ENCODE measurements at regions not wholly inside any gene's neighbourhood (a gene's known extent, or its start where the extent isn't known, plus 50 kb on each side); places are given as distances from the start of the nearest gene placed in this dataset.

DNA sequence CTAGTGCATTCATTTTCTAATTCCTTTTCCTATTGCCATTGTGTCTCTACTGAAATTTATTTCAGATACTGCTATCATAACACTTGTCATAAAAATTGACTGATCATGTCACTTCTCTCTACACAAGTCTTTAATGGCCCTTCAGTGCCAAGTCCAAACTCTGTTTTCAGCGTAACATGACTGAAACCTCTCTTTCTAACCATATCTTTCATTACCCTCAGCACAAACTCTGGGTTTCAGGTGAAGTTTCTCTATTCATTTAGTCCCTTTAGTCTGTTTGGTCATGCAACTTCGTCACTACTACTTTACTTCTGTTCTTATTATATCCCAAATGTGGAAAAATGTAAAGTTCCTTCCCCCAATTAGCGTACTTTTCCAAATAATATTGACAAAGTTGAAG is 234.9 kb downstream of the OGFRL1 start:
- POLR2A ChIA-PET, result interaction anchor here (1.0 kb wide), 1 partner anchor 33 kb away, joined by 3 read pairs; no protein-coding TSS in a partner anchor
- TF ChIP-seq ZNF384 (IDR thresholded peaks at IDR 0.05) (no peak), BHLHE40 (IDR thresholded peaks at IDR 0.05; ENCODE audit: borderline replicate concordance) (no peak), HDGF (IDR thresholded peaks at IDR 0.05; ENCODE audit: borderline replicate concordance) (no peak), FOXK2 (IDR thresholded peaks at IDR 0.05) (no peak), ARNT (IDR thresholded peaks at IDR 0.05) (no peak), ELF4 (IDR thresholded peaks at IDR 0.05) (no peak), L3MBTL2 (conservative IDR thresholded peaks at IDR 0.05) (no peak), SP1 (IDR thresholded peaks at IDR 0.05) (no peak), FOXM1 (IDR thresholded peaks at IDR 0.05; ENCODE audit: borderline replicate concordance) (no peak), NFRKB (IDR thresholded peaks at IDR 0.05) (no peak), FOXA1 (IDR thresholded peaks at IDR 0.05) (no peak), LEF1 (IDR thresholded peaks at IDR 0.05; ENCODE audit: borderline replicate concordance) (no peak), CTBP1 (IDR thresholded peaks at IDR 0.05; ENCODE audit: borderline replicate concordance) (no peak), SUZ12 (IDR thresholded peaks at IDR 0.05) (no peak), TARDBP (IDR thresholded peaks at IDR 0.05) (no peak)
- TF ChIP-seq, protein P1, sequence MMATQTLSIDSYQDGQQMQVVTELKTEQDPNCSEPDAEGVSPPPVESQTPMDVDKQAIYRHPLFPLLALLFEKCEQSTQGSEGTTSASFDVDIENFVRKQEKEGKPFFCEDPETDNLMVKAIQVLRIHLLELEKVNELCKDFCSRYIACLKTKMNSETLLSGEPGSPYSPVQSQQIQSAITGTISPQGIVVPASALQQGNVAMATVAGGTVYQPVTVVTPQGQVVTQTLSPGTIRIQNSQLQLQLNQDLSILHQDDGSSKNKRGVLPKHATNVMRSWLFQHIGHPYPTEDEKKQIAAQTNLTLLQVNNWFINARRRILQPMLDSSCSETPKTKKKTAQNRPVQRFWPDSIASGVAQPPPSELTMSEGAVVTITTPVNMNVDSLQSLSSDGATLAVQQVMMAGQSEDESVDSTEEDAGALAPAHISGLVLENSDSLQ (IDR thresholded peaks at IDR 0.05), result no peak
- no peak for DNase-seq (ENCODE audit: extremely low spot score)
- CTCF ChIA-PET, result no interaction called here

DNA sequence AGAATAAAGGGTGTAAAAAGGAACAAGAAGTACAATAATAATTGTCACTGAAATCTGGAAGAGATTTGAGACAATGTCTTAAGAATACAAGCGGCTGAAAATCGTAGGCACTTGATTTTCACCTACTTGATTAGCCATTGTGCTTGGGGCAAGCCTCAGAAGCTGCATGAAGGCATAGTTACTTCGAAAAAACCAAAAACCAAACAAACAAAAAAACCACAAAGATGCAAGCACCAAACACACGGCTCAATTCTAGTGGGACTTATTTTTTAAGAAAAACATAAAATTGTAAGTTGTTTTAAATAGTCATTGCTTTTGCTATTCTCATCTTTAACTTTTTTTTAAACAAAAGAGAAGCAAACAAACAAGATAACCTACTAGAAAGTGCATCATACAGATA is 235.6 kb downstream of the OGFRL1 start:
- ChIA-PET POLR2A (interaction anchor here (1.0 kb wide), 1 partner anchor 33 kb away, joined by 3 read pairs; no protein-coding TSS in a partner anchor), CTCF (no interaction called here)
- TF ChIP-seq ZNF384 (IDR thresholded peaks at IDR 0.05), result no peak
- no peak for TF ChIP-seq TARDBP (IDR thresholded peaks at IDR 0.05)
- TF ChIP-seq HDGF (IDR thresholded peaks at IDR 0.05; ENCODE audit: borderline replicate concordance), result no peak
- no peak for TF ChIP-seq FOXK2 (IDR thresholded peaks at IDR 0.05)
- no peak for TF ChIP-seq FOXM1 (IDR thresholded peaks at IDR 0.05; ENCODE audit: borderline replicate concordance)
- no peak for TF ChIP-seq FOXA1 (IDR thresholded peaks at IDR 0.05)
- no peak for DNase-seq (ENCODE audit: extremely low spot score)

DNA sequence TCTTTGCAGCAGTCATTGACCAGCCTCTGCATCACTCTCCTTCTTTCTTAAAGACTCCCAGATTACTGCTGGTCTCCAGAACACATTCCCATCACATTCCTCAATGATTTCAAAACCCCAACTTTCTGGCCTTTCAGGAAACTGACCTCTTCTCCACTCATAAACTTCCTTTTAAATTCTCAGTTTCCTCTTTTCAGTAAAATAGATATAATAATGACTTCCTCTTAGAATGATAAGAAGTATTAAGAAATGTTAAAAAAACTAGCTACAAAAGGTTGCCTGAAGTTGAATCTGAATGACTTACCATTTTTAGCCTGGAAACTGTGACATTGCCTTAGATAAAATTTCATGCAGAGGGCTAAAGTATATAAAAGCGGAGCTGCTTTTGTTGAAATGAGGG is 239.3 kb downstream of the OGFRL1 start:
- POLR2A ChIA-PET, result no interaction called here
- DNase-seq (ENCODE audit: extremely low spot score), result no peak
- CTCF ChIA-PET, result no interaction called here
- TF ChIP-seq L3MBTL2 (conservative IDR thresholded peaks at IDR 0.05) (no peak), NFRKB (IDR thresholded peaks at IDR 0.05) (no peak), SP1 (IDR thresholded peaks at IDR 0.05) (no peak), HDGF (IDR thresholded peaks at IDR 0.05; ENCODE audit: borderline replicate concordance) (no peak), ELF4 (IDR thresholded peaks at IDR 0.05) (no peak), ARNT (IDR thresholded peaks at IDR 0.05) (no peak), FOXA1 (IDR thresholded peaks at IDR 0.05) (no peak), SUZ12 (IDR thresholded peaks at IDR 0.05) (no peak), TARDBP (IDR thresholded peaks at IDR 0.05) (no peak)
- TF ChIP-seq, protein P1 (IDR thresholded peaks at IDR 0.05), result no peak

DNA sequence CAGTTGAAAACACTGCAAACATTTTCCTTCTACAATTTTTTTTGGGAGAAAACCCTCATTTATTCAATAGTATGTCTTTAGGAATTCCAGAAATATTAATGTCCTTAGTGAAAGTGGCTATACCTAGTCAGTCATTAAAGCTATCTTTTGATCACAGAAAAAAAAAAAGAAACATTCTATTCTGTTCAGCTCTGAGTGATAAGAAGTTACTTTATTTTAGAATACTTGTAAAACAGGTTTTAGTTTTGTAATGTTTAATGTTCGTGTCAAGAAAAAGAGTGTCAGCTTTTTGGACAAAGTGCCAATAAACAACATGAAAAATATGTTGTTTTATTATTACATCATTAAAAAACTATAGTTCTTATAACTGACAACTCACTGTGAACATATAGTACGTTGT is 240.4 kb downstream of the OGFRL1 start:
- TF ChIP-seq, protein P1 (IDR thresholded peaks at IDR 0.05), result no peak
- TF ChIP-seq TARDBP (IDR thresholded peaks at IDR 0.05) (no peak), HDGF (IDR thresholded peaks at IDR 0.05; ENCODE audit: borderline replicate concordance) (no peak), SP1 (IDR thresholded peaks at IDR 0.05) (no peak), FOXM1 (IDR thresholded peaks at IDR 0.05; ENCODE audit: borderline replicate concordance) (no peak), ELF4 (IDR thresholded peaks at IDR 0.05) (no peak), FOXA1 (IDR thresholded peaks at IDR 0.05) (no peak), FOXK2 (IDR thresholded peaks at IDR 0.05) (no peak), ZNF384 (IDR thresholded peaks at IDR 0.05) (no peak), BHLHE40 (IDR thresholded peaks at IDR 0.05; ENCODE audit: borderline replicate concordance) (no peak), L3MBTL2 (conservative IDR thresholded peaks at IDR 0.05) (no peak), SUZ12 (IDR thresholded peaks at IDR 0.05) (no peak)
- no peak for DNase-seq (ENCODE audit: extremely low spot score)
- POLR2A ChIA-PET, result no interaction called here
- CTCF ChIA-PET, result no interaction called here

DNA sequence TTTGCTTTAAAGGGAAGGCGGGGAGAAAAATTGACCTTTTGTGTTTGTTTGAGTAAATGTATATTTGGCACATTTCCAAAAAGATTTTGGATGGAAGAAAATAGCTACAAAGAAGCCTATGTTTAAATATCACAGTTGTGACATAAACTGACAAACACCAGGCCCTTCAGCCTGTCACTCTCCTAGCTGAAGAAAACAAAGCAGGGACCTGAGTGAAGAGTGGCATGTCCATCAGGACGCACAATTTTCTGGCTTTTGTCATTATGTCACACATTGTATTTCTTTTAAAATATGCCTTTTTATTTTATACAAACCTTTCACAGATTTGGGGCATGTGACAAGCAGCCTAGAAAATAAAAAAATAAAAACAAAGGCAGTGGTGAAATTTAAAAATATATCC is 241.2 kb downstream of the OGFRL1 start:
- DNase-seq (ENCODE audit: extremely low spot score), result no peak
- TF ChIP-seq HDGF (IDR thresholded peaks at IDR 0.05; ENCODE audit: borderline replicate concordance) (no peak), FOXA1 (IDR thresholded peaks at IDR 0.05) (no peak), TARDBP (IDR thresholded peaks at IDR 0.05) (no peak), ZNF384 (IDR thresholded peaks at IDR 0.05) (no peak), CTBP1 (IDR thresholded peaks at IDR 0.05; ENCODE audit: borderline replicate concordance) (no peak), L3MBTL2 (conservative IDR thresholded peaks at IDR 0.05) (no peak), SP1 (IDR thresholded peaks at IDR 0.05) (no peak), BHLHE40 (IDR thresholded peaks at IDR 0.05; ENCODE audit: borderline replicate concordance) (no peak), NFRKB (IDR thresholded peaks at IDR 0.05) (no peak), FOXM1 (IDR thresholded peaks at IDR 0.05; ENCODE audit: borderline replicate concordance) (no peak), ARNT (IDR thresholded peaks at IDR 0.05) (no peak), FOXK2 (IDR thresholded peaks at IDR 0.05) (no peak), LEF1 (IDR thresholded peaks at IDR 0.05; ENCODE audit: borderline replicate concordance) (no peak), SUZ12 (IDR thresholded peaks at IDR 0.05) (no peak), ELF4 (IDR thresholded peaks at IDR 0.05) (no peak)
- TF ChIP-seq, protein P1 (IDR thresholded peaks at IDR 0.05), result no peak
- ChIA-PET POLR2A (no interaction called here), CTCF (no interaction called here)

DNA sequence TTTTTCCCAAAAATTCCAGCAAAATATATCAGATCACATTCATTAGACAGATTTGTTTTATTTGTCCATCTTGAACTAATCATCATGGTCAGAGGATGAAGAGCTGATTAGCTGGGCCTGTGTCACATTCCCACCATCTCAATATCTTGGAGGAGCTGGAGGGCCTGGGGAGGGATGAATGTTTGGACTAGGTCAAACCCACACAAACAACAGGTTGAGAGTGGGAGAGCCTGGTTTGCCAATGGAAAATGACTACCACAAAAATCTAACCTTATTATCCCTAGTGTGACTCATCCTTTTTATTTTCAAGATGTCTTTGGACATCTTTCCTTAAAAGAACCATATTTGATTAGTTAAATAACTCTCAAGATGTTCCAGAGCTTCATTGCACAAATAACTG is 242.4 kb downstream of the OGFRL1 start:
- DNase-seq (ENCODE audit: extremely low spot score), result no peak
- TF ChIP-seq ELF4 (IDR thresholded peaks at IDR 0.05) (no peak), SP1 (IDR thresholded peaks at IDR 0.05) (no peak), FOXK2 (IDR thresholded peaks at IDR 0.05) (no peak), NFRKB (IDR thresholded peaks at IDR 0.05) (no peak), HDGF (IDR thresholded peaks at IDR 0.05; ENCODE audit: borderline replicate concordance) (no peak)
- POLR2A ChIA-PET, result no interaction called here
- CTCF ChIA-PET, result interaction anchor here (0.6 kb wide), 1 partner anchor 83 kb away, joined by 3 read pairs; no protein-coding TSS in a partner anchor
